ENCODE measurements at regions not wholly inside any gene's neighbourhood (a gene's known extent, or its start where the extent isn't known, plus 50 kb on each side); places are given as distances from the start of the nearest gene placed in this dataset.

- no peak for TF ChIP-seq ZFX (IDR thresholded peaks at IDR 0.05)
- no peak for TF ChIP-seq CTCF (conservative IDR thresholded peaks at IDR 0.05)
Observed at GRCh38 chr5:97842687-97843086, 659.6 kb upstream of the RIOK2 start.

GRCh38 chr5:97844797-97845196 is 661.8 kb upstream of the RIOK2 start:
- peak; percentile 35 for TF ChIP-seq CTCF (conservative IDR thresholded peaks at IDR 0.05)
- no peak for TF ChIP-seq ZFX (IDR thresholded peaks at IDR 0.05)
- H3K27ac ChIP-seq = no peak overlapping the region

More at GRCh38 chr5:97842687-97843086, 659.6 kb upstream of the RIOK2 start:
- H3K27ac ChIP-seq = no peak overlapping the region

GRCh38 chr5:97846643-97847042 is 663.6 kb upstream of the RIOK2 start:
- TF ChIP-seq ZFX (IDR thresholded peaks at IDR 0.05) (no peak), CTCF (conservative IDR thresholded peaks at IDR 0.05) (no peak)
- no peak overlapping the region for H3K27ac ChIP-seq

- H3K27ac ChIP-seq = no peak overlapping the region
- TF ChIP-seq CTCF (conservative IDR thresholded peaks at IDR 0.05) (no peak), ZFX (IDR thresholded peaks at IDR 0.05) (no peak)
Observed at GRCh38 chr5:97847920-97848631, 665.0 kb upstream of the RIOK2 start.

GRCh38 chr5:97851036-97851435 is 668.0 kb upstream of the RIOK2 start:
- no peak overlapping the region for H3K27ac ChIP-seq
- TF ChIP-seq CTCF (conservative IDR thresholded peaks at IDR 0.05) = no peak
- TF ChIP-seq ZFX (IDR thresholded peaks at IDR 0.05) = no peak

- TF ChIP-seq ZFX (IDR thresholded peaks at IDR 0.05) = no peak
- no peak overlapping the region for H3K27ac ChIP-seq
Observed at GRCh38 chr5:97854871-97855762, 672.1 kb upstream of the RIOK2 start.

GRCh38 chr5:97874491-97874890 is 691.4 kb upstream of the RIOK2 start:
- H3K27ac ChIP-seq = no peak overlapping the region
- TF ChIP-seq ZFX (IDR thresholded peaks at IDR 0.05) (no peak), CTCF (conservative IDR thresholded peaks at IDR 0.05) (no peak)

Measured in C4-2B (cell line).